ENCODE measurements at regions not wholly inside any gene's neighbourhood (a gene's known extent, or its start where the extent isn't known, plus 50 kb on each side); places are given as distances from the start of the nearest gene placed in this dataset.

DNA sequence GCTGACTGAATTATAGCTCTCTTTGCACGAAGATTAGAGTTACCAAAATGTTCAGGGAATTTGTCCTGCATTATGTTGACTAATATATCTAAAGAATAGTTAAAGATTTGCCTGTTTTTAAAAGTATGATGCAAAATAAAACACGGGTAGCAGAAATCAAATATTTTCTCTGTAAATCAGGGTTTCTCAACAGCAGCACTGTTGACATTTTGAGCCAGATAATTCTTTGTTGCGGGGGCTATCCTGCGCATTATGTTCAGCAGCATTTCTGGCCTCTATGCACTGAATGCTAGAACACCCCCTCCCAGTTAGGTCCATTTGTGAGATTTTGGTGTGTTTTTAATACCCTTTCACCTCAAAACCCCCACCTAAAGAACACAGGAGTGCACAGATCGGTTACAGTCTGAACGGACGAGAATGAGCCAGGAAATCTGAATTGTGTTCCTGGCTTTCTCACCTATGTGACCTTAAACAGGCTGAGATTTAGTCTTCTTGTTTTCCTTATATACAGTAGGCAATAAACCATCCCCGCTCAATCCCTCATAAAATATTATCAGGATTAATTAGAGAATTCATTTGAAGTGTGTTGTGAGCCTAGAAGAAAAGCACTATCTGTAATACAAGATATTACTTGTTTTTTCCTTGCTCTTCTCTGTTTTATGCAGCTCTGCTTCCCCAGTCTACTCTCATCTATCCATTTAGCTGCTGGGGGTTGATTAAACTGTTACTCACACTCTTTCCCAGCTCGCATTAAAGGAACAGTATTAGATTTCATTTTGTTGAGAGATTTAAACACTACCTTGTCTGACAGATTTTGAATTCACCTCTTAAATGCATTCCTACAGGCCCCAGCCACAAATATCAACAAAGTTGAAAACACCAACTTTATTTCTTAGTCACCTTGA lies 247.5 kb upstream of the GOLIM4 start:
- no peak for DNase-seq

DNA sequence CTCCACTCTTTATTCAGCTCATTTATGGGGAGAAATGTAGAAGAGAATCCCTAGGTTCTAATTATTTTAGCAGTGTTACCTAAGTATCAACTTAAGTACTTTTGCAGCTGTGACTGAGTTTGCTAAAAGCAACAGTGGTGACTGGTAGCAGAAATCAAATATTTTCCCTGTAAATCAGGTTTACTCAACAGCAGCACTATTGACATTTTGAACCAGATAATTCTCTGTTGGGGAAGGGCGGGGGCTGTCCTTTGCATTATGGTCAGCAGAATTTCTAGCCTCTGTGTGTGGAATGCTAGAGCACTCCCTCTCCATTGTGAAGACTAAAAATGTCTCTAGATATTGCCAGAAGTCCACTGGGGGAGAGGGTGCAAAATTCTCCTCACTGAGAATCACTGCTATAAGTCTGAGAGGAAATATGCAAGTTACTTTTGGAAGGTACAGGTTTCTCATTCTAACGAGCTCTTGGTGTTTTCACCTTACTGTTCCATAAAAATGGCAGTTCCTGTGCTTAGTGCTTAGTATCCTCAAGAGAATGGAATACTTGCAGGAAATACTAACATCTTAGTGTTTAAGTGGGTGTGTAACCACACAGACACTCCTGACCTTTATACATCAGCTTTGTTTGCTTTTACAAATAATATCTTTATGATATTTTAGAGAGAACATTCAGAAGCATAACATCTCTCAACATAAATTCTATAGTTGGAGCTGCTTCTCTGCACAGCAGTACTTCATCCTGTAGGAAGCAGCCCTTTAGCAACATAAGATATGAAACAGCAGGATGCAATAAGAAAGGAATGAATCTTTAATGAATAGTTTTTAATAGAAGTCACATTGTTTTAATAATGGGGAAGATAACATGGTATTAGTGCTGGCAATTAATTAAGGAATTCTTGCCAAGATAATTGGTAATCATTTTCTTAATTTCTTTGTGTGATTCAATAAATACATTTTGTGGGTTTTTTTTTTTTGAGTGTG lies 246.5 kb upstream of the GOLIM4 start:
- no peak for DNase-seq

- no peak for DNase-seq
Measured at GRCh38 chr3:168341192-168341815, 245.6 kb upstream of the GOLIM4 start.

DNA sequence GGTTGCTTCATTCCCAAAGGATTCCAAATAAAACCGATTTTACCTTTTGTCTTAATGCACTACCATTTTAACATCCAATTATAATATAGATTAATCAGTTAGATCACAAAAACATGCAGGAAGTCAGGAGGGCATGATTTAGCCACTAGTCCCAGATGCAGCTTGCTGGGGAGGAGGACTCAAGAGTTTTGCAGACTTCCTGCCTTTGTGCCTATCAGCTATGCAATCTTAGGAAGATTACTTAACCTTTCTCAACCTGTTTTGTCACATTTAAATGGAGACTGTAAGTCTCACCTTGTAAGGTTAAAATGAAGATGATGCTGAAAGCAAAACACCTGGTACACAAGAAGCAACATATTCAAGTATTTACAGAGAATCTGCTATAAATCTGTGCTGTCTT lies 242.4 kb upstream of the GOLIM4 start:
- DNase-seq: no peak

DNA sequence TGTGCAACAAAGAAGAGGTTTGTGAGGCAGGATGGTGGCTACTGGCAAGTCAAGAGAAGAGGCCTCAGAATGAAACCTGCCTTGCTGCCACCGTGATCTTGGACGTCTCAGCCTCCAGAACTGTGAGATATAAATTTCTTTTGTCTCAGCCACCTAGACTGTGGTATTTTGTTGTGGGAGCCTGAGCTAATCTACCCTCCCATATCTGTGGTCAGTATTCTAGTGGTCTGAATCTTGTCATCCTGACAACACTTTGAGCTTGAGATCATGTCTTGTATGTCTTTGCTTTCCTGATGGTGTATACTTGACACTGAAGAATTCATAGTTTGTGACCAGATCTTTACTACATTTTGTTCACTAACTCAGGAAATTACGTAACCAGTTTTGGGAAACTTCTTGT lies 240.6 kb upstream of the GOLIM4 start:
- no peak for DNase-seq

GRCh38 chr3:168333410-168333935 lies 237.7 kb upstream of the GOLIM4 start:
- DNase-seq: no peak

GRCh38 chr3:168331756-168332155 lies 236.0 kb upstream of the GOLIM4 start:
- DNase-seq: no peak

GRCh38 chr3:168330983-168331382 lies 235.3 kb upstream of the GOLIM4 start:
- no peak for DNase-seq

- DNase-seq: no peak
Measured at GRCh38 chr3:168327856-168328255, 232.1 kb upstream of the GOLIM4 start.

DNA sequence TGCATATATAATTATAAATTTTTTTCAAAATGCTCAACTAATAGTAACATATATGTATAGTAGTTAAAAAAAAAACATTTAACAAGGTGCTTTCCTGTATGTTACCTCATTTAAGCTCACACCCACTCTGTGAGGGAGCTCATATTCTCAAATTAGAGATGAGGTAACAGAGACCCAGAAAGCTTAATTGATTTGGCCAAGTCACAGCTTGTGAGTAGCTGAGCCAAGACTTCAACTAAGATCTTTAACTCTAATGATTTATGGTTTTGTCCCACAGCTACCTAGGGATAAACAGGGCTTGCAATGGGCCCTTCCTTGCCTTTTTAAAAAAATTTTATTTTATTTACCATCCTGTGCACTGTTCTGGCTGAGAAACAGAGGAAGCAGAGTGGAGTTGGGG lies 230.0 kb upstream of the GOLIM4 start:
- no peak for DNase-seq

GRCh38 chr3:168322941-168323340 lies 227.2 kb upstream of the GOLIM4 start:
- no peak for DNase-seq

DNA sequence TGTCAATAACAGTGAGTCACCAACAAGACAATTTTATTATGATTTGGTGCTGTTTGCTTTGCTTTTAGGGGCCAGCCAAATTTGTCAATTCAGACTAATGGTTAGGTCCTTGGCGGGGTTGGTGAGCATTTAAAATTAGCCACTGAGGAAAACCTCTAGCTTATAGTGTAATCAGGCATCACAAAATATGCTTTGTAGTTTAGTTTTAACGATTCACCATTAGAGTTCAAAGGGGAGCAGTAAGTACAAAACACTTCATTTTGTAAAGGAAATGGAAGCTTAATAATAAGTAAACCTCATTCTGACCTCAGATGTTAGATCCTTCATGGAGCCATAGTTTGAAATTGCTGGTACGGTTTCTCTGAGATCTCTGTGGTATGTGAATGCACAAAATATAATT lies 218.4 kb upstream of the GOLIM4 start:
- no peak for DNase-seq

GRCh38 chr3:168312984-168313383 lies 217.3 kb upstream of the GOLIM4 start:
- no peak for DNase-seq

DNA sequence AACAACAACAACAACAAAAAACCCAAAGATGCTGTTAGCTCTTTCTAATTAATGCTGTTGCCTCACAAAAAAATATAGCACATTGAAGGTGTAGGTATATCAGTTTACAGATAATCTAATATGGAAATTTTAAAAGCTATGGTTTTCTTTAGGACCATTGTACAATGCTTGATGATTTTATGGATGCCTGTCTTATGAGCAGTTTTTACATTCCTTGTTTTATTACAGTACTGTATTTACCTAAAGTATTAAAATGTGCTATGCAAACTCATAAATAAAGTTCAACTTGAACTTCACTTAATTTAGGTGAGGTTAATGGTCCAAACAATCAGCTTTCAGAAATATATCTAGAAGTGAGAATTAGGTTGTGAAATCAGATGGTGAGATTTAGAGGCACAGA lies 212.2 kb upstream of the GOLIM4 start:
- no peak for DNase-seq

DNA sequence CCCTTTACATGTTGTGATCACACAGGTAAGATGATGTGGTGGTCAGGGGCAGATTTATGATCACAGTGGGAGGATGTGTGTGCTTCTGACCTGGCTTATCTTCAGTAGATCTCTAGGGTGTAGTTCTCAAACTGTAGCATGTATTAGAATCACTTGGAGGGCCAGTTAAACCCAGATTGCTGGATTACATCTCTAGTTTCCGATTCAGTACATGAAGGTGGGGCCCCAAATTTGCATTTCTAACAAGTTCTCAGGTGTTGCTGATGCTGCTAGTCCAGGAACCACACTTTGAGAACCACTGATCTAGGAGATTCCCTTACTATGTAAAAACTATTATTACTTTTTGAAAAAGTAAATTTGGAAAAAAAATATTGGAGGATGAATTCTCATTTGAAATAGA lies 199.3 kb upstream of the GOLIM4 start:
- DNase-seq: no peak

DNA sequence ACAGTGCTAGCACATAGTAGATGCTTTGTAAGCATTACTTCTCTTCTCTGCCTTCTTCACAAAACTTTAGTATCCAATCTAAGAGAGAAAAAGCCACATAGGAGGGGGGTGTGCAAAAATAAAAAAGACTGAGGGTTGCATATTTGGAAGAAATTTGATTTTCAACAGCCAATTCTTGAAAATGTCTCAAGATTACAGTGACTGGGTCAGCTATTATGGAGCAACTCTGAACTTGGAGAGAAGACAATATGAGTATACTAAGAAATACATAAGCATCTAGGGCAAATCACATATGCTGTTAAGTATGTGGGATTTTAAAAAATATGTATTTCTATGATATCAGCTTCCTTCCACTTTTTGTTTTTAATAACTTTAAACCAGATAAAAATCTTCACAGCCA lies 196.6 kb upstream of the GOLIM4 start:
- DNase-seq: no peak

- no peak for DNase-seq
Measured at GRCh38 chr3:168289471-168290008, 193.8 kb upstream of the GOLIM4 start.

DNA sequence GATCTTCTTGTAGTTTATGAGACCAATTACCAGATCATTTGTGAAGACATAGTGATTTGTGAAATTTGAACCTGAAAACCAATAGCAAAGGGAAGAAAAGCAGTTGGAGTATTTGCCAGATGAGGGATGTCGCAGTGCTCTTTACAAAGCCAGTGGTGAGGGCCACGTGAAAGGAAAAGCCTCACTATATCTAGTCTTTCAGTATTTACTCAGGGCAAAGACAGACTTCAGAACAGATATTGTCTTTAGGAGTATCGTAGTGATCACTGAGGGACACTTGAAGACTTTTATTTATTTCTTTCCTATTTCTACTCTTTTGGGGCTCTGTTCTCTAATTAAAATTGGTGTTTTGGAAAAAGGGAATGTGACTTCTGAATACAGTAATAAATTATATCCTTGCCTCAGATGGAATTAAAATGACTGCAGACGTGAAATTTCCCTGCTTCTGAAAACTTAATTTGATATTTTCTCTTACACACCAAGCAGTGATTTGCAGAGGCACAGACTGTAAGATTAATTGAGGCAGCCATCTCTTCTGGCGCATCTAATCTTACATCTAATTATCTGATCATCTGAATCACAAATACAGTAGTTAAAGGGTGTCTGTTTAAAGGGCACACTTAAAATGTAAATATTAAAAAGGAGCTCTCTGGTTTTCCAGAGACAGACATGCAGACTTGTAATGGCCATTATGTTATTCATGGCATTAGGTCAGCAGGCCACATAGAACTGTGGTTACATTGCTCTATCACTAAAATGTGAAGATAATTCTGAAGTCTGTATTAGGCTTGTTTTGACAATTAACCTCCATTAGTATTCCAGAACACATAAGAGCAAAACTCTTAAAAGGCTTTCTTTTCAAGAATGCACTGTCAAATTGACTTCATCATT lies 193.0 kb upstream of the GOLIM4 start:
- DNase-seq: no peak

DNA sequence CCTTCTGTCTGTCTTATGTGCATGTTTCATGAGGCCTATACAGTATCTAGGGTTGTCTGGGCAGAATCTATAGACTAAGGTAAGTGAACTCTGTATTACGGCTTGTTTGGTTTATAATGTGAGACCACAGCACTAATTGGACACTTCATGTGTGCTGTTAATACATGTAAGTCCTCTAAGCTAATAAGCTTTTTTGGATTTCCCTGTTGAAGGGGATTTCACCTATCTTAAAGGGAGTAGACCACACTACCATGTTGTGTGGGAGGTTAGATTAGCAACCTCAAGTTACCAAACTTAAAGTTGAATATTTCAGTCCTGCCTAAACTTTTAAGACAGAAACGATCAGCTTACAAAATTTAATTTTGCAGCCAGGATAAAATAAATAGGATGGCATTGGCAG lies 189.8 kb upstream of the GOLIM4 start:
- no peak for DNase-seq

DNA sequence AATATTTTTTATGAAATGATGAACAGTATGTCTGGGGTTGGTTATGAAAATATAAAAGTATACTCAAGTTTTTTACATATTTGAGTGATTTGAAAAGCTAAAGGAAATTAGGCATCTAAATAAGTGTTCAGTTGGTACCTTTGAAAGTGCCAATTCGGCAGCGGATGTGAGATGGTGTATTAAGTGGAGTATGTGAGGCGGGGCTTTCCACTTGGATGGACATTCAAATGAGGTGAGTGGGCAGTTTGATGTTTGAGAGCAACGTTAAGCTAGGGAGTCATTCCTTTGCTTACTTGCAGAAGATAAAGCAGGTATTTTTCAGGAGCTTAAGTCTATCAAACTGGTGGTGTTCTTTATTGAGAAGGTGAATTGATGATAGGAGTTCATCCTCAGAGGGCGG lies 189.0 kb upstream of the GOLIM4 start:
- no peak for DNase-seq

GRCh38 chr3:168275662-168276061 lies 179.9 kb upstream of the GOLIM4 start:
- DNase-seq: no peak

DNA sequence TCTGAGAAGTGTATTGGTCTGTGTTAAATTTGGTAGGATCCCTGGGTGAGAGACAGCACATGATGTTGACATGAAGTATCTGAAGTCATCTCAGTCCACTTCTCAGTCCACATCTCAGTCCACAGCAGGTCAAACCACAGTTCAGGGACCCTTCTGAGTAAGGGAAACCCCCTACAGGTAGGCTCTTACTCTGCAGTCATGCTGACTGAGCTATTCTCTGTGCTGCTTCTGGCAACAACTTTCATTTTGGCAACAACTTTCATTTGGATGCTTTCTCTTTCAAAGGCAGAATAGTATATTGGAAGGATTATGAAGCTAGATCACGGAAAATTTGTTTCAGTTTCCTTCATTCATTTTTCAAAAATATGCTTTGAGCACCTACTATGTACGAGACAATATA lies 178.2 kb upstream of the GOLIM4 start:
- no peak for DNase-seq

Measured in DMS79 treated with DMSO at 0.1 percent for 48 hours (cell line).